GM21447 (cell line): ENCODE measurements at regions not wholly inside any gene's neighbourhood (a gene's known extent, or its start where the extent isn't known, plus 50 kb on each side); places are given as distances from the start of the nearest gene placed in this dataset.
"Not testable (repeated sequence)": the region's sequence is repeated elsewhere in the genome, so short reads cannot be mapped to it uniquely, and the experiment has no call there.

ENCODE experiments used
- ATAC-seq: cut with Tn5 transposase; IDR thresholded peaks from one replicate; pipeline ENCODE4 v1.9.1; 2021; ENCODE audit not compliant: unreplicated experiment

DNA sequence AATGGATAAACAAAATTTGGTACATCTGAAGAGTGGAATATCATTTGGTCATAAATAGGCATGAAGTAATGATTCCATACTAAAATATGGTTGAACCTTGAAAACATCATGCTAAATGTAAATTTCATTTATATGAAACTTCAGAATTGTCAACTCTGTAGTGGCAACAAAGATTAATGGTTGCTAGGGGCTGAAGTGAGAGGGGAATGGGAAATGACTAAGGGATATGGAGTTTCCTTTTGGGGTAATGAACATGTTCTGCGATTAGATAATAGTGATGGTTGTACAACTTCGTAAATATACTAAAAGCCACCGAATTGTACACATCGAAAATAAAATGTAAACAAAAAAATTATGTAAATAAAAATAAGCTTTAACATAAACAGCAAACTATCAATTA lies 384.1 kb upstream of the STEAP1 start:
- ATAC-seq, result no peak

- ATAC-seq, result no peak
Observed at GRCh38 chr7:89771003-89771636, 383.1 kb upstream of the STEAP1 start.

- no peak for ATAC-seq
Observed at GRCh38 chr7:89772276-89772675, 382.0 kb upstream of the STEAP1 start.

DNA sequence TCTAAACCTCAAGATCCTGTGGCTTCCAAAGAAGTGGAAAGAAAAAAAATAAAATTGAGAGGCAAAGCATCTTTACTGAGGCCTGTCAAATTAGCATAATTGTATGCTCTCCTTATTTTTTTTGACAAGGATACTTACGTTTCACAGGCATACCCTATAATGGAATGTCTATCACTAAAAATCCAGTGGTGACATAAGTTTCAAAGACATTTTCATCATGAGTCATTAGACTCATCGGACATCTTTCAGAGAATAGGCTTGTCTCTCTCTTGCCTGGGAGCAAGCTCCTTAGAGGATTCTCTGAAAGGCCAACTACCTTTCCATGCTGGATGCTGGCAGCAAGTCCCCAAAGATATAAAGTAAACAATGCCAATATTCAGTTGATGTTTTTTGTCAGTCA lies 380.7 kb upstream of the STEAP1 start:
- ATAC-seq, result no peak

DNA sequence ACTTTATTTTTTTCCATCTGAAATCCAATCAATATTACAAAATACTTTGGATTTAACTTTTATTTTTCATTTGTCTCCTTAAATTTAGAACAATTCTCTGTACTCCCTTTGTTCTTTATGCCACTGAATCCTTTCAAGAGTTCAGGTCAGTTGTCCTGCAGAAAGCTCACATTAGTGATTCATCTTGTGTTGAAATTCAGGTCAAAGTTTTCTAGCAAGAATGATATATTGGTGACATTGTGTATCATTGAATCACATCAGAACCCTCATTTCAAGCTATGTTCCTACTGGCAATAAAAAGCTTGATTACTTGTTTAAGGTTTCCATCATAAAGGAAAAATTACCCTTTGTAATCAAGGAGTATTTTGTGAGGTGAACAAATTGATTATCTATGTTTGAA lies 378.8 kb upstream of the STEAP1 start:
- no peak for ATAC-seq

DNA sequence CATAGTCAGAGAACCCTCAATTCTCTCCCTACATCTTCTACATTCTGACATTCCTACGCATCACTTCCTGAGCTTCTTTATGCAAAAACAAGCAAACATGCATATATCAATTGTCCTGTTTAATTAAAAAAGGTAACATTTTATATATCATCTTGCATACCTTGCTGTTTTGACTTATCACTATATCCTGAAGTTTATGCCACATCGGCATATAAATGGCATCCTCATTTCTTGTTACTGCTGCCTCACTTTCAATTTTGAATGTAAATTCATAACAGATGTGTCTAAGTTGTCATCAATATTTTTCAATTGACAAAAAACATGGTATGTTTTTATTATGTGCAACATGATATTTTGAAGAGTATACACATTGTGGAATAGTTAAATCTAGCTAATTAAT lies 377.3 kb upstream of the STEAP1 start:
- no peak for ATAC-seq

- ATAC-seq, result no peak
Observed at GRCh38 chr7:89777499-89777898, 376.8 kb upstream of the STEAP1 start.

GRCh38 chr7:89780291-89780690 lies 374.0 kb upstream of the STEAP1 start:
- no peak for ATAC-seq

DNA sequence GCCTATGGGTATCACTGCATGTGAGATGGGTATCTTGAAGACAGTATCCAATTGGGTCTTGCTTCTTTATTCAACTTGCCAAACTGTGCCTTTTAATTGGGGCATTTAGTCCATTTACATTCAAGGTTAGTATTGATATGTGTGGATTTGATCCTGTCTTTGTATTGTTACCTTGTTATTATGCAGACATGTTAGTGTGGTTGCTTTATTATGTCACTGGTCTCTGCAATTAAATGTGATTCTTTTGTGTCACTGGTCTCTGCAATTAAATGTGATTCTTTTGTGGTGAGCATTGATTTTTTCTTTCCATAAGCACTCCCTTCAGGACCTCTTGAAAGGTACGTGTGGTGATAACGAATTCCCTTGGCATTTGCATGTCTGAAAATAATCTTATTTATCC lies 357.8 kb upstream of the STEAP1 start:
- ATAC-seq, result no peak

- ATAC-seq, result no peak
Observed at GRCh38 chr7:89797965-89798598, 356.2 kb upstream of the STEAP1 start.

DNA sequence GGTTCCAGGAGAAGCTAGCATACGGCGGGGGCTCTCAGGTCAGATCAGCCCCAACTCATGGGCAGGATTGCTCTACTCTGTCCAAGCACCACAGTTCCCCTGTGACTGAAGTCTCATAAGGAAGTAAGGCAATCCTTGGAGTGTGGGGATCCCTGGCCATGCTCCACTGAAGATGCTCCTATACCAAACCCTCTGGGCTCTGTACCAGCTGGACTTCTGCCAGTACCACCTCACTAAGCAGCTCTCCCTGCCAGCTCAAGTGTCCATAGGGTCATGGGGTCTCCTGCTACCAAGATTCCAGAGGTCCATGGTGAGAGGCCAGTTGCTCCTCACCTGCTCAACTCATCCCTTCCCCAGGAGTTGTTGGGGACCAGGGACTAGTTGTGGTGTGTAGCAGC lies 355.7 kb upstream of the STEAP1 start:
- ATAC-seq, result no peak

- ATAC-seq, result no peak
Observed at GRCh38 chr7:89800761-89801160, 353.5 kb upstream of the STEAP1 start.

DNA sequence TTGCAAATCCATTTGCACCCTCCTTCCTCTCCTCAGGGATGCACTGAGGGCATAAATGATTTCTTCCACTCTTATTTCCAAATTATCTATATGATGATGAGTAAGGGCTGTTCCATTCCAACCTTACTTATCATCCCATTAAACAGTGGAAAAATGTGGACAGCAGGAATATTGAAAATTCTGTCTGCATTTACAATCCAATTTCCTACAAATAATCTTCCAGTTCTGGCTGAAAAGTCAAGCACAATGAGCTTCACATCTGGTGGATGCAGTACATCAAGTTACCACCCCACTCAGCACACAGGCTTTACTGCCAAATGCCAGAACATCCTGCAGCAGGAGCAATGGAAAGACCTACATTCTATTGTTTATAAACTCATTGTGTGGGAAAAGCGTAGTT lies 345.0 kb upstream of the STEAP1 start:
- ATAC-seq, result no peak

GRCh38 chr7:89813081-89813480 lies 341.2 kb upstream of the STEAP1 start:
- no peak for ATAC-seq

- no peak for ATAC-seq
Observed at GRCh38 chr7:89826121-89826520, 328.1 kb upstream of the STEAP1 start.

- ATAC-seq, result no peak
Observed at GRCh38 chr7:89826557-89826956, 327.7 kb upstream of the STEAP1 start.

DNA sequence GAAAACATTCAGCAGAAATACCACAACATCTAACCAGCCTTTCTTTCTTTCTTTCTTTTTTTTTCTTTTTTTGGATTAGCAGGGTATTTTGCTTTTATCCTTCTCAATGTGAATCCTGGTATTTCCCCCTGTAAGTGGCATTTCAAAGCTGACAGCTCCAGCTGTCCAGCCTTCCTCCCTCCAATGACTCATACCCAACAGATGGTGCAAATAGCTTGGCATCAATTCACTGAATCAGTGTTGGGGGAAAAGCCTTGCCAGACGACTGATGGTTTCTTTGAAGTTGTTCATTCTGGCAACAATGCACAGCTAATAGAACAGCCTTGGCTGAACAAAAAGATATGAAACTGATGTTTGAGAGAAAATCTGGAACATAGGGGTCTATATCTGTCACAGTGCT lies 316.8 kb upstream of the STEAP1 start:
- no peak for ATAC-seq

GRCh38 chr7:89839329-89839728 lies 314.9 kb upstream of the STEAP1 start:
- no peak for ATAC-seq

DNA sequence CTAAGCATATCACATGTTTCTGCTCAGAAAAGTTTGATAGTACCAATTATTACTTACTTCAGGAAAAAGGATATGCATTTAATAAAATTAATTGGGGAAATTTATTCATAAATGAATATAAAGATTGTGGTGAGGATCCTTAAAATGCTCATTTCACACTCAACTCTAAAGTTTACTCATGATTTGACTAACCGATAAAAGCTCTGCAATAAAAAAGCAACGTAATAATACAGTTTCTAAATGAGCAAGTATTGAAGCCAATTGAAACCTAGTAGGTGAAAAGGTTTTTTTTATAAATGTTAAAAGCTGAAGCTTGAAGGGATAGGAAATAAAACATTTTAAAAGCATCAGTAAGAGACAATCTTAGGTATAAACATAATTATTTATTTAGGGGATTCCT lies 308.3 kb upstream of the STEAP1 start:
- no peak for ATAC-seq

DNA sequence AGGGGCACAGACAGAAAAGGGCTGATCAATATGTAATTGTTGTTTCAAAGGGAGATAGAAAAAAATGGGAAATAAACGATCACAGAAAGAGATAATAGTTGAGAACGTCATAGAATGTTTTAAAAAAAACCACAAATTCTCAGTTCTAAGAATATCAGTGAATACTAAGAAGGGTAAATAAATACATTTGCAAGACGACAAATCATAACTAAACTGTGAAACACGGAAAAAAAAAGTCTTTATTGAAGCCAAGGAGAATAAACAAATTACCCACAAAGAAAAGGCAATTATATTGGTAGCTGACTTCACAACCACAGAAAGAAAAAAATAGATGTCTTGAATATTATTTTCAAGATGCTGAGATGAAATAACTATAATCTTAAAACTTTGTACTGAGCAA lies 305.2 kb upstream of the STEAP1 start:
- no peak for ATAC-seq

DNA sequence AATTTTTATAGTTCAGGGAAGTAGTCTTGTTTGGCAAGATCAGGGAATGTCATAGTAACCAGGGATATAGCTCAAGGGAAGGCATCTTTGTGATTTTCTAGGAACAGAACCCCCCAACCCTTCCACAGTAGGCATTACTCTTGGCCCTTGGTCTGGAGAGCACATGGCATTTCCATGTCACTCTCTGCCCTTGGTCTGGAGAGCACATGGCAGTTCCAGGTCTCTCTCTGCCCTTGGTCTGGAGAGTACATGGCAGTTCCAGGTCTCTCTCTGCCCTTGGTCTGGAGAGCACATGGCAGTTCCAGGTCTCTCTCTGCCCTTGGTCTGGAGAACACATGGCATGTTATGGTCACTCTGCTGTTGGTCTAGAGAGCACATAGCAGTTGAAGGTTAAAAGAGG lies 297.2 kb upstream of the STEAP1 start:
- ATAC-seq, result not testable (repeated sequence)

GRCh38 chr7:89857767-89858166 lies 296.5 kb upstream of the STEAP1 start:
- no peak for ATAC-seq

- no peak for ATAC-seq
Observed at GRCh38 chr7:89887489-89887888, 266.8 kb upstream of the STEAP1 start.
